HL-60/S4 treated with retinoic acid at 250 ng/mL for 4 days and 3 days (cell line): ENCODE measurements at regions not wholly inside any gene's neighbourhood (a gene's known extent, or its start where the extent isn't known, plus 50 kb on each side); places are given as distances from the start of the nearest gene placed in this dataset.

ENCODE experiments used
- in situ Hi-C: fragments of 300-500 bp; cut with MboI; formaldehyde crosslinking; loops from 2 replicates; pipeline ENCODE4 v1.7.0; 2022; ENCODE audit warnings: low sequenced_read_pairs

DNA sequence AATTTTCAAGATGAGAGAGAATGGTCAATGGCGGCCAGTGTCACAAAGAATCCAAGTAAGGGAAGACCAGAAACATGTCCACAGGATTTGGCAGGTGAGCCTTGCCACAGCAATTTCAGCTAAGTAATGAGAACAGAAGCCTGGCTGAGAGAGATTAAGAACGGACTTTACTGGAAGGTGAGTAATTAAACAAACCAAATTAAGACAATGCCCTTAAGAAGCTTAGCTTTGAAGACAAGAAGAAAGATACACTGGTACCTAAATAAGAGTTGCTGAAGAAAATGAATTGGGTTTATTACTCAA, 145.4 kb upstream of the PLEKHG7 start:
- in situ Hi-C loops, result loop anchor here (25.0 kb wide), 1 partner anchor 420 kb away; the partner anchor contains the start of gene BTG1

DNA sequence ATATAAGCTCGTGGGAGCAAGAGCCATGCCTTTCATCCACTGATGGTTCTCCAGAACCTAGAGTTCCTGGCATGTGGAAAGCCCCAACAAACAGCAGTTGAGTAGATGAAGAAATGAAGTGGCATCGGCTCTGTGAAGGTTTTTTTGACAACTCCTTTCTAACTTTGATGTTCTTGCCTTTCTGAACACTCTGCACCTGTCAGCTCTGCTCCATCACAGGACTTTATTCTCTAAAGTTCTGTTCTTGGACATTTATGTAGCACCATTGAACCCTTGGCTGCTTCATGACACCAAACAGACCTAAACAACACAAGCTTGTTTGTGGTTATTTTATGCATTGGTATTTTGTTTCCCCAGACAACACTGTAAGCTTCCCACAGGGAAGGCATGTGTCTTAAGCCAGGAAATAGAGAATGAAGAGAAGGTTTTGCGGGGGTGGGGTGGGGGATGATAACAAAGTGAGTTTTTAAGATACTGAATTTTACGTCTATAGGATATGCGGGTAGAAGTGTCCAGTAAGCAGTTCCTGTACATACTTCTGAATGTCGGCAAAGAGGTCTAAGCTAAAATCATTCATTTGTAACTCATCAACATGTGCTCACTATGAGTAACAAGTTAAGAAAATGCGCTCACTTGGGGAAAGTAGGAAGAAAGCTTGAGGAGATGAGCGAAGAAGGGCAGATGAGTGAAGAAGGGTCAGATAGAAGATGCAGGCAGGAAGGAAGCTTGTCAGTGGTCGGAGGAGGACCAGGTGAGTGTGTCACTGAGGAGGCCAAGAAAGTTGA, 146.0 kb upstream of the PLEKHG7 start:
- in situ Hi-C loops, result loop anchor here (25.0 kb wide), 1 partner anchor 420 kb away; the partner anchor contains the start of gene BTG1

DNA sequence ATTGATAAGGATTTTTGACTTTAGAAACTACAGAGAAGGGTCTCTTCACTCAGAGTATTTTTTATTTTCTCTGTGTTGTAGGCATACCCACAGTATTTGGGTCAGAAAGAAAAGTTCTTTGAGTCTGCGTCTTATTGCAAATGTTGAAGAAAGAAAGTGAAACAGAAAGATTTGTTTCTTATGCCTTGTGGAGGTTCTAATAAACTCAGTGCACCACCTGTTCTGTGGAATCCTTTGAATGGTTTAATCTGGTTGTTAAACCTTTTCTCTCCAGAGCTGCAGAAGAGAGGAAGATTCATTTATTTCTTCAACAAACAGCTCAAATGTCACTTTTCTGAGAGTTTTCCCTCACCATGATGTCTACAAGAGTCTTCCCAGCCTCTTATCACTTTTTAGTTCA, 146.6 kb upstream of the PLEKHG7 start:
- in situ Hi-C loops, result loop anchor here (25.0 kb wide), 1 partner anchor 419 kb away; the partner anchor contains the start of gene BTG1

DNA sequence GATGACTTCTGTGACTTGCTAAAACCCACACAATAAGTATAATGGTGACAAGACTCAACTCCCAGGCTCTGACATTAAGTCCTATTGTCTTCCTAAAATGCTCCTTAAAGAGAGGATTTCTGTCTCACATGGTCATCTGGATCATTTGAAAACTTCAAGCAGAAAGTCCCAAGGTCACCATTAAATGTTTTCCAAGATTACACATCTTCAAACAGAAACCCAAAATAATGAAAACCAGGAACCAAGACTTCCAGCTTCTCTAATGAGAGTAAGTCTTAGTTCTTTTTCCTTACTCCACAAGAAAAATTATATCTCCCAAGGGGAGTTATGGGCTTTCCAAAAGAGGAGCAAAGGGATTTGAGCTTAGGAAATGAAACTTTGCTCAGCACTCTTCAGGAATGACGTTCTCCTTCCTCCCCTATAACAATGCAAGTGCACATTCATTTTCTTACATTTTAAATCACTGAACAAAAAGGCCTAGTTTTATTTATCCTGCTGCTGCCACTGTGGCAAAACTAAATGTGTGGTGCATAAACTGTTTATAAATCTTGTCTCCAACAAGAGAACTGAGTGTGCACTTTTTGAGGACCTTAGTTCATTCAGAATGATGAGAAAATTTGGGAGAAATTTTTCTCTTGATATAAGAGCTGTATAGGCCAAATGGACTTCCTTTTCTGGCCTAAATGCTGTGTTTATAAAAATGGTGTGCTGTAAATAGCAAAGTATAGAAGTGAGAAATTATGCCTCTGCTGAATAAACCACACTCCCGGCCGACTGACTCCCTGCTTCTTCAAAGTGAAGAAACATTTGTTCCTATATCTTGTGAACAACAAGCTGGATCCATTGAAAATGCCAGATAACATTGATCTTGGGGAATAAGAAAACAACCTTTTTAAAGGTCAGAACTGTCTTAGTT, 148.4 kb upstream of the PLEKHG7 start:
- in situ Hi-C loops, result loop anchor here (25.0 kb wide), 1 partner anchor 417 kb away; the partner anchor contains the start of gene BTG1

DNA sequence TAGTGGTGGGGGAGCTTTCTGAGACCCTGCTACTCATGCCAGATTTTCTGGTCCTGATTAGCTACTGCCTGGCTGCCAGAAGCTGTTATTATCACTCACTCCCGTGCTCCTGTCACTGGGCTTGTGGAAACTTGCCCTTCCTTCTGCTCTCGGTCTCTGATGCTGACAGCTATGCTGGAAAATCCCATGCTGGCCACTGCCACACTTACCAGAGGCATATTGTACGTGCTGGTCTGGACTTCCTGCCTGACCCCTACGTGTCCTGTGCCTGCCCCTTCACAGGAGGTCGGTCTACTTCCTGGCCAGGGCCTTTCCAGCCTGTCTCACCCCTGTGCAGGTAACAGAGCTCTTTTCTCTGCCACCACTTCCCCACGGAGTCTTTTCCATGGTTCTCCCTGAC, 149.4 kb upstream of the PLEKHG7 start:
- in situ Hi-C loops, result loop anchor here (25.0 kb wide), 1 partner anchor 416 kb away; the partner anchor contains the start of gene BTG1

DNA sequence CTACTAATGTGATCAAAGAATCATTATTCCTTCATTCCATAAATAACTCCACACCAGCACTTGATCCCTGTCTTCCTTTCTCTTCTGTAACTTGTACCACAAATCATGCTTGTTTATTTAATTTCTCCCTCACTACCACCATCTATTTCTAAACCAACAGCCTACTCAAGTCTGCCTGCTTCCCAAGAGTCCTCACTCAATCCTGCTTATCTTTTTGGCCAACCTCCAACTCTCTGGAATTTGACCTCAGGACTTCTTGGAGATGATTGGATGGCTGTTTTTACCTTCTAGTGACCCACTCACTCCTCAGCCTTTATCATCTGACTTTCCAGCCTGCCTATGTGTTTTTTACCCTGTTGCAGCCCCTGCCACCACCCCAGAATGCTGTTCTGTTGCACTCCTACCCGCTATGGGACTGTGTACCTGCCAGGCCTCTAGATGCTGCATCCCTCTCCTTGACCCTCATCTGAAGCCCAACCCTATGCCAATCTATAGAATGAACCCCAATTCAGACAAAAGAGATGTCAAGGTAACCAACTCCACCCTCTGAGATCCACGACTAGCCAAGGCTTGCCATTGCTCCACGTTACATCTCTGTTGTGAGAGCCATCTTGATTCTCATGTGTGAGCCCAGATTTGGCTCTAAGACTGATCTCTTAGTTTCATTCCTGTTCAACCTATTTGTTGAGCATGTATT, 150.2 kb upstream of the PLEKHG7 start:
- in situ Hi-C loops, result loop anchor here (25.0 kb wide), 1 partner anchor 415 kb away; the partner anchor contains the start of gene BTG1

DNA sequence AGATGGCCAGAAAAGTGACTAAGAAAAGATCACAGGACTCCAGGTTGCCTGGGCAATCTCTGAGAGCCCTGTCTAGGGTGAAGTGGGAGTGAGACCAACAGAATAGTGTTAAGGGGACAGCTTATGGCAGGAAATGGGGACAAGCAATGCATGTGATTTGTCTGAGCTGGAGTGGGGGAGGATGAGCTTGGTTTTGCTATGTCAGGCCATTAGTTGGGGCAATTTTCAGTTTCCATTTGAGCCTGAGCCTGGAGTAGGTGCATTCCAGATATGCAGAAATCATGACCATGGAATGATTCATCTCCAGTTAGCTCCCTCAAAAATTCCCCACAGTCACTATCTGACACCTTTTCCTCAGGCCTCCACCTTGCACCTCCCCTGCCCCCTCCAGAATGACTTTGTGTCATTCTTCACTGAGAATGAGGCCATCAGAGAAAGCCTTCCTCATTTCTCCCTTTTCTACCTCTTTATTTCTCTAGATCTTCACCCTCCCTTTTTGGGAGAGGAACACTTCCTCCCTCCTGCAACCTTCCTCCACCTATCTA, 150.9 kb upstream of the PLEKHG7 start:
- in situ Hi-C loops, result loop anchor here (25.0 kb wide), 1 partner anchor 415 kb away; the partner anchor contains the start of gene BTG1

DNA sequence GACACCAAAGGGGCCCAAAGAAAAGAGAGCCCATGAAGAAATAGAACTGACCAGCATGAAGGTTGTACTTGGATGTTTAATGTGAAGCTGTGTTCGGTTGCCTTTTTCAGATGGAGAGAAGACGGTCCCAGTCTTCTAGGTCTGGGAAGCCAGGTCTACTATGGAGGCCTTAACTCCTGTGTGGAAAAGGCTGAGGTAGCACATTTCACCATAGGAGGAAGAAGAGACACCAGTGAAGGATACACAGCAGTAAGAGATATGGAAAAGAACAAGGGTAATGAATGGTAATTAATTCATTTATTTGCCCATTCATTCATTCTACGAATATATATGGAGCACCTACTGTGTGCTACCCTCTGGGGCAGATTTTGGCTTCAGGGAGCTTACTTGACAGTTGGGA, 151.6 kb upstream of the PLEKHG7 start:
- in situ Hi-C loops, result loop anchor here (25.0 kb wide), 1 partner anchor 414 kb away; the partner anchor contains the start of gene BTG1

DNA sequence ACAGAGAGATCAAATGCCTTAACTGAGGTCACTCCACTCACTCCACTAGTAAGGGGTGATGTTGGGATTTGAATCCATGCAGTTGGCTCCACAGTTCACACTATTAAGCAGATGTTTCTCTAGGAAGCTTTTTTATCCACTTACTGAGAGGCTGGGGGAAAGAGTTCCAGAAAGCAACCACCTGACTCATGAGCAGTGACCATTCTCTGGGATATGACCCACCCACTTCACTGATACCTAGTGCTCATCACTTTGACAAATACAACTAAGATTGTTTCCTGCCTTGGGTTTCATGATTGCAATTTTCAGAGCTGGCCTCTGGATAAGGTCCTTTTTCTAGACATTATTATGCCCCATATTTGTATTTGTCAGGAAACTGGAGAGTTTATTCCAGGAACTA, 152.1 kb upstream of the PLEKHG7 start:
- in situ Hi-C loops, result loop anchor here (25.0 kb wide), 1 partner anchor 413 kb away; the partner anchor contains the start of gene BTG1

DNA sequence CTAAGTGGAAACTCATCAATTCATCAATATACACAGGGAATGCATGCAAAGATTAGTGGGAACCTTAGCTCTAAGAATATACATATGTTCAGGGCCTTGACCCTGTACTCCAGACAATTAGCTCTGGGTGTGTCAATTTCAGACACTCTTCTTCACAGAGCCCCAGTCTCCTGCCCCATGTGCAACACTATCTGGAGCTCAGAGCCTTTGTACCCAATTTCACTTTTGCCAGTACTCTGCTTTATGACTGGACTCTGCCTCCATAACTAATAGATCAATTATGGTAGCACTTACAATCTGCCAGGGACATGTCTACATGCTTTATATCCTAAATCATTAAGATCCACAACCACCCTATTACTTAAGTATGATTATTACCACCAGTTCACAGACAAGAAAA, 152.5 kb upstream of the PLEKHG7 start:
- in situ Hi-C loops, result loop anchor here (25.0 kb wide), 1 partner anchor 413 kb away; the partner anchor contains the start of gene BTG1

DNA sequence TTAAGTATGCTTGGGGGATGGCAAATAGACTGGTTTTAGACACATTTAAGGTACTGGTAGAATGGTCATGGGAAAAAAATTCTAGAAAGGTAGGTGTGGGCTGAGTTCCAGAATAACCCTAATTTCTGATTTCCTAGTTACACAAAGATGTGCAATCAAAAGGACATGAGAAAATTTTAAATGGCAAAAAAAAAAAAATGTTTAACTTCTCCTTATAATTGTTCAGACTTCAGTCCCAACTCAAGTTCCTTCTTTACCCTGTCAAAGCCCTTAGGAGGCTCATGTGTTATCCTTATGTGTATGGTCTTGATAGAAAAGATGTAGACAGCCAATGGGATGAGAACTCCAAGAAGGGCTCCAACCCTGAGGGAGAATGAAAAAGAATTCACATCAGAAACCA, 153.3 kb upstream of the PLEKHG7 start:
- in situ Hi-C loops, result no loop called here

DNA sequence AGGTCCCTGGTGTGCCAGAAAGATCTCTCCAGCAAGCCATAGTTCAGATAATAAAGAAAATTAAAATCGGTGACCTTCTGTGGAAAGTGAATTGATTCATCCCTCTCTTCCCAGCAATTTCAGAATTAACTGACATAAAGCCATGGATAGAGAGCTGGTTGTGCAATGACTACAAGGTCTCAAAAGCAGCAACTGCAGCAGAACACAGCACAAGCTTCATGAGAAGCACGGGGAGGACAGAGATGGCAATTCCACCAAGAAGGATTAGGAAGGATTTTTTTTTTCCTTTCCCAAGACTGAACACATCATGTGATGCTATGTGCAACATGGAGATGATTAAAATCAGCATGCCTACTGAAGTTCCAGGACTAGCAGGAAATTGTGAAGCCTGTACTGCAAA, 154.9 kb upstream of the PLEKHG7 start:
- in situ Hi-C loops, result no loop called here

DNA sequence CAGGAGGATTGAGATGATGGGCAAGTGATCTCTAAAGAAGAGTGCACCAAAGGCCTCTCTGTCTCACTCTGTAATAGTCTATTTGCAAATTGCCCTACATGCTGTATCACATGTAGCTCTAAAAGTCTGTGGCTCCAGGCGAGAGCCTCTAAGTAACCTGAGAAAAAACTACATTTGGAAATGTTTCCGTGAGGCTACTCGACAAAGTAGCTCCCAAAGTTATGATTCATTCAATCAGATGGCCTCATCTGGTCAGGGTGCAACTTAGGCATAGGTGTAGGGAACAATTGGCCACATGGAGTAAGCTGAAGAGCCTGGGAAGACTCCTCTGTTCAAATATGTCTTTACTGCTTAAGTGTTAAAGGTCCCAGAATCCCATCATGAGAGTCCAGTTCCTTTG, 155.4 kb upstream of the PLEKHG7 start:
- in situ Hi-C loops, result no loop called here

DNA sequence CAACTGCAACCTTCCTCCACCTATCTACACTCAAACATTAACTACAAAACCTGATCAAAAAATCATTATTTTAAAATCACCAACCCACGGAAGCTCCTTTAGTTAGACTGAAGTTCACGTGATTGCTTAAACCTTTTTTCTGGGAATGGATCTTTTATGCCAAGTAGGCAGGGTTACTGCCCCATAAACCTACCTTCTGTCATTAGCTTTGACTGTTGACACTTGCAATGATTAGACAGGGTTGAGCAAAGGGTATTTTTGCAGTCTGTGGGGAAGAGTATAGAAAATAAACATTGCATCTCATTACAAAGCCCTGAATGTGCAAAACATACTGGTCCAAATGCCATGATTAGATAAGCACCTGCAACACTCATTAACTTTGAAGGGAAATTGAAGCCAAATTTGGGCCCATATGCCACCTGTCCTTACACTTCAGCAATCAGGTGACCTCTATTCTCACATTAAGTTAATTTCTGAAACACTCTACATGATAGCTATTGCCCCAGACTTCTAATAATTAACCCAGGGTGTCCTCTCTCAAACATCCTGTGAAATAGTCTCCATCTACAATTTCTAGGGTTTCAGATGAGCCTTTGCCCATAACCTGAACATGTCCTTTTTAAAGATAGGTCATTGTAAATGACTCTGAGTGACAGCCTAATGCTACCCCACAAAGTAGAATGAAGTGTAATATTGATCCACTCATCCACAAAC, 156.0 kb upstream of the PLEKHG7 start:
- in situ Hi-C loops, result no loop called here

DNA sequence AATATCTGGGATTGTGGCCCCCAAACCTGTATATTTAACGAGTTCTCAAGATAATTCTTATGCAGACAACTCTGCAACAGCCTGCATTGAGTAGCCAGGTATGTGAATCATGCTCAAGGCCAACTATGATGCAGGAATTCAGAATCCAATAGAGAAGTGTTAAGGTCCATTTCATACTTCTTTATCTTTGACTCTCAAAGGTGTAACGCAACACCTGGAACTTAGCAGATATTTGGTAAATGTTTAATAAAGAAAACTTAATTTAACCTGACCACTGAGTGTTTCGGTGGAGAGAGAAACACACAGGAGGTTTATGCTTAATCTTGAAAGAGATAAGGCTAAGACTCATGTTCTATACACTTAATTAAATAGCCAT, 156.5 kb upstream of the PLEKHG7 start:
- in situ Hi-C loops, result no loop called here

DNA sequence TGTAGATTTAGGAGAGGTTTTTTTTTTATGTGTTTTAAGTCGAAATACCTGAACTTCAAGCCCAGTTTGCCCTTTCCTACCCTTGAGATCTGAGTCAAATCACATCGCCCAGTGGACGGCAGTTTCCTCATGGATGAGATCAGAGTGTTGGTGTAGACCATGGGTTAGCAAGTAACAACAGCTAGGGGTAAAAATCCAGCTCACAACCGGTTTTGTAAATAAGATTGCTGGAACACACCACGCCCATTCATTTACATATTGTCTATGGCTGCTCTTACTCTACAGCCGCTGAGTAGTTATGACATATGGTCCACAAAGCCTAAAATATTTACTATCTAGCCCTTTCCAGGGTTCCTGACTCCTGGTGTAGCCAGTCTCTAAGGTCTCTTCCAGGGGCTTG, 158.5 kb upstream of the PLEKHG7 start:
- in situ Hi-C loops, result no loop called here

DNA sequence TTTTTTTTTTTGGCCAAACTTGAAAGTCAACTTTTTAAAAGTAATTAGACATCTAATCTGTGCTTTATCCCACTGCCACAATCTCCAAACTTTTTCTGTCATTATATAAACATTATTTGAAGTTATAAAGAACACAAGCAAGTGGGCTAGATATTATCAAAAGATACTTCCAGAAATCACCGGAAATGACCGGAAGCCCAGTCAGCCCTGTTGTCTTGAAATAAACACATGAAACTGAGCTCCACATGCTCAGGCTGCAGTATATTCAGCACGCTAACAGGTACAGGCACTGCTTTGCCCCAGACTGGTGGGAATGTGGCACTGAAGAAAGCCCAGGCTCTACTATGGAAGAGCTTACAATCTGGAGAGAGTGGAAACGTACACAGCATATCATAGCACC, 158.9 kb upstream of the PLEKHG7 start:
- in situ Hi-C loops, result no loop called here

DNA sequence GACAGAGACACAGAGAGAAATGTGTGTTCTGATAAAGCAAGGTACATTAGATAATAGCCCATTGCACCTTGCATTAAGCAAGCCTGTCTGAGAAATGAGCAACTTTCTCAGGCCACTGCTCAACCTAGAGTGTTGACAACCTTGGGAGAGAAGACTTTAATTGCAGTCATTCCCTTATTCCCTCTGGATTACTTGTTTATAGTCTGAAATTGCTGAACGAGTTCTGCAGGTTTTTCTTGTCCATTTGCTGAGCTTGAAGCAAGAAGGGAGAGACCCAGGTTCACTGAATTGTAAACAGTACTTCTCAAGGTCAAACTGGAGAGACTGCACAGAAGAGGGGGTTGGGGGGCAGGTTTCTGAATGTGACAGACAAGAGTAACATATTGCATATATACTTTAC, 159.4 kb upstream of the PLEKHG7 start:
- in situ Hi-C loops, result no loop called here

DNA sequence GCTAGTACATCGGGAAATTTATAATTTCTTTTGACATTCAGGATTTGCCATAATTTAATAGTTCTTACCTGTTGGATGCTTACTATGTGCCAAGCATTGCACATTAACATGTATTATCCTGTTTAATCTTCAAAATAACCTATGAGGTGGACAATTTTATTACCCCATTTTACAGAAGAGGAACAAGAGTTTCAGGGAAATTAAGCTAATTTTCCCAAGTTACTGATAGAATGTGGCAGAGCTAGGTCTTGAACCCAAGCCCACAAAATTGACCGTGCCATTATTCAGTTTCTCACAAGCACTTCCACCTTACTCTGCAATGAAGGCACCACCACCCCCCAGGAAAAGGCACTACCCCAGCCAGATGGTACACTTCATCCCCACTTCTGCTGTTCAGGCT, 161.1 kb upstream of the PLEKHG7 start:
- in situ Hi-C loops, result no loop called here
